ENCODE measurements at regions not wholly inside any gene's neighbourhood (a gene's known extent, or its start where the extent isn't known, plus 50 kb on each side); places are given as distances from the start of the nearest gene placed in this dataset.

GRCh38 chr5:67896930-67897313 is 318.6 kb upstream of the PIK3R1 start:
- TF ChIP-seq CTCF (IDR thresholded peaks at IDR 0.05) = no peak
- no peak for TF ChIP-seq POLR2AphosphoS5 (IDR thresholded peaks at IDR 0.05; ENCODE audit: insufficient read depth in 1 of 2, low read depth in 1 of 2)
- no peak for TF ChIP-seq POLR2A (IDR thresholded peaks at IDR 0.05)

Data from vagina (tissue), 2 donors.